ENCODE measurements at regions not wholly inside any gene's neighbourhood (a gene's known extent, or its start where the extent isn't known, plus 50 kb on each side); places are given as distances from the start of the nearest gene placed in this dataset.

- Histone ChIP-seq H3K4me3 (no peak overlapping the region), H3K9me3 (peaks cover 0 to 11% (median 0%) of the 10 kb centered on the region in 8 donors), H3K27me3 (replicated peaks in 1 of 7) (no peaks in the 10 kb centered on the region), H3K4me1 (no peaks in the 10 kb centered on the region), H3K36me3 (no peaks in the 10 kb centered on the region), H3K27ac (no peak overlapping the region)
- TF ChIP-seq POLR2AphosphoS5 (IDR thresholded peaks at IDR 0.05) (no peak), POLR2A (IDR thresholded peaks at IDR 0.05) (no peak)
- TF ChIP-seq, protein P1, sequence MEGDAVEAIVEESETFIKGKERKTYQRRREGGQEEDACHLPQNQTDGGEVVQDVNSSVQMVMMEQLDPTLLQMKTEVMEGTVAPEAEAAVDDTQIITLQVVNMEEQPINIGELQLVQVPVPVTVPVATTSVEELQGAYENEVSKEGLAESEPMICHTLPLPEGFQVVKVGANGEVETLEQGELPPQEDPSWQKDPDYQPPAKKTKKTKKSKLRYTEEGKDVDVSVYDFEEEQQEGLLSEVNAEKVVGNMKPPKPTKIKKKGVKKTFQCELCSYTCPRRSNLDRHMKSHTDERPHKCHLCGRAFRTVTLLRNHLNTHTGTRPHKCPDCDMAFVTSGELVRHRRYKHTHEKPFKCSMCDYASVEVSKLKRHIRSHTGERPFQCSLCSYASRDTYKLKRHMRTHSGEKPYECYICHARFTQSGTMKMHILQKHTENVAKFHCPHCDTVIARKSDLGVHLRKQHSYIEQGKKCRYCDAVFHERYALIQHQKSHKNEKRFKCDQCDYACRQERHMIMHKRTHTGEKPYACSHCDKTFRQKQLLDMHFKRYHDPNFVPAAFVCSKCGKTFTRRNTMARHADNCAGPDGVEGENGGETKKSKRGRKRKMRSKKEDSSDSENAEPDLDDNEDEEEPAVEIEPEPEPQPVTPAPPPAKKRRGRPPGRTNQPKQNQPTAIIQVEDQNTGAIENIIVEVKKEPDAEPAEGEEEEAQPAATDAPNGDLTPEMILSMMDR (IDR thresholded peaks at IDR 0.05 in 8 of 11, conservative IDR thresholded peaks at IDR 0.05 in 3 of 11) = no peak
- DNase-seq = no peak
- intact Hi-C loops (cut with DNase I; ENCODE audit: low total_unique reads) = no loop called here
Measured at GRCh38 chr1:106883208-106883607, 173.3 kb upstream of the PRMT6 start.

GRCh38 chr1:106889059-106889458 lies 167.4 kb upstream of the PRMT6 start:
- no peaks in the 10 kb centered on the region for H3K4me1 ChIP-seq
- H3K27ac ChIP-seq = no peak overlapping the region
- H3K27me3 ChIP-seq (replicated peaks in 1 of 7) = no peaks in the 10 kb centered on the region
- WGBS, 5 donors = 11 to 17% (median 16%) methylated on average over 1 of the region's 1 CpG
- intact Hi-C loops (cut with DNase I; ENCODE audit: low total_unique reads) = no loop called here
- DNase-seq = no peak
- H3K36me3 ChIP-seq = no peaks in the 10 kb centered on the region
- no peak overlapping the region for H3K4me3 ChIP-seq
- TF ChIP-seq POLR2A (IDR thresholded peaks at IDR 0.05) (no peak), POLR2AphosphoS5 (IDR thresholded peaks at IDR 0.05) (no peak)
- TF ChIP-seq, protein P1 (IDR thresholded peaks at IDR 0.05 in 8 of 11, conservative IDR thresholded peaks at IDR 0.05 in 3 of 11) = no peak
- H3K9me3 ChIP-seq = no peaks in the 10 kb centered on the region

DNA sequence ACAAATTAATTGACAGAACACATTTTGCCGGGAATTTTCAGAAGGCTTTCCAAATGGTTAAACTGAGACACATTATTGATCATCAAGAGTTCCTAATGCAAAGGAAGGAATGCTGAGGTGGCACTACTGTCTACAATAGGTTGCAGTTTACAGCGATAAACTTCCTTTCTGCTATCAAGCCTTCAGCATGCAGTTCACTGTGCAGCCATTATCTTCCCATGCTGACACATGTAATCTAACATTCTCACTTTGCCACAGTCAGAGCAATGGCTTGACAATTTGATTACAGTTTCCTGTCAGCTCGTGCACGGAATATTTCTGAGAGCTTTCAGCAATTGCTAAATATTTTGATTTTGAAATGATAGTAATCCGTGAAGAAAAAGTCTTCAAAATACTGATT lies 166.9 kb upstream of the PRMT6 start:
- no peaks in the 10 kb centered on the region for H3K27me3 ChIP-seq (replicated peaks in 1 of 7)
- no peak overlapping the region for H3K27ac ChIP-seq
- H3K36me3 ChIP-seq = no peaks in the 10 kb centered on the region
- WGBS, 5 donors = 32 to 45% (median 38%) methylated on average over 5 of the region's 5 CpGs
- no peaks in the 10 kb centered on the region for H3K4me1 ChIP-seq
- TF ChIP-seq POLR2AphosphoS5 (IDR thresholded peaks at IDR 0.05) (no peak), POLR2A (IDR thresholded peaks at IDR 0.05) (no peak)
- TF ChIP-seq, protein P1 (IDR thresholded peaks at IDR 0.05 in 8 of 11, conservative IDR thresholded peaks at IDR 0.05 in 3 of 11) = no peak
- DNase-seq = no peak
- H3K9me3 ChIP-seq = no peaks in the 10 kb centered on the region
- intact Hi-C loops (cut with DNase I; ENCODE audit: low total_unique reads) = no loop called here
- no peak overlapping the region for H3K4me3 ChIP-seq

DNA sequence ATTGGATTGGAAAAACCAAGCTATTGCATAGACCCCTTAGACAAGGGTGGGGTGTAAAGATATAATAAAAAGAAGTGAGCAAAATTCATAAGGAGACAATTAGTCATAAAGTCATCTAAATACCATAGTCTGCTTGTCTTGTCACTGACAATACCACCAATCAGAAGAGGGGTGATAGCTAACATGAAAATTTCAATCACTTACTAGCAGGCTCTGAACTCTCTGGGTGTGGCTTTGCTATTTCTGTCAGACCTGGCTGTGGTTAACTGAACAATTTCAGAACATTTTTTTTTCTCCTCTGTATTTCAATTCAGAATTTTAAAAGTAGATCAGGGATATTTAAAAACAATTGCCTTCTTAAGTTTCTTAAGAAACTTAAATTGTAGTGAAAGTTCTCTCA lies 158.5 kb upstream of the PRMT6 start:
- H3K4me3 ChIP-seq = no peak overlapping the region
- H3K27ac ChIP-seq = no peak overlapping the region
- no peaks in the 10 kb centered on the region for H3K36me3 ChIP-seq
- intact Hi-C loops (cut with DNase I; ENCODE audit: low total_unique reads) = no loop called here
- no peaks in the 10 kb centered on the region for H3K9me3 ChIP-seq
- no peak for DNase-seq
- no peaks in the 10 kb centered on the region for H3K4me1 ChIP-seq
- TF ChIP-seq, protein P1 (IDR thresholded peaks at IDR 0.05 in 8 of 11, conservative IDR thresholded peaks at IDR 0.05 in 3 of 11) = no peak
- H3K27me3 ChIP-seq (replicated peaks in 1 of 7) = no peaks in the 10 kb centered on the region
